NT2/D1 (cell line): ENCODE measurements at regions not wholly inside any gene's neighbourhood (a gene's known extent, or its start where the extent isn't known, plus 50 kb on each side); places are given as distances from the start of the nearest gene placed in this dataset.

ENCODE experiments used
- DNase-seq: peaks from one replicate; pipeline ENCODE4 v3.0.0-alpha.2; 2011; ENCODE audit warnings: low read depth, low spot score
- H3K27me3 ChIP-seq: 2 replicates; pipeline ENCODE4 v1.6.0; 2011; ENCODE audit warnings: mild to moderate bottlenecking; ENCODE audit not compliant: insufficient read length, insufficient read depth
- H3K36me3 ChIP-seq: 2 replicates; pipeline ENCODE4 v1.6.1; 2011; ENCODE audit warnings: mild to moderate bottlenecking, low read length, mixed read lengths; ENCODE audit not compliant: insufficient read depth, insufficient read length
- H3K4me1 ChIP-seq: 2 replicates; pipeline ENCODE4 v1.5.1; 2011; ENCODE audit not compliant: insufficient read depth, insufficient read length
- H3K4me3 ChIP-seq: 2 replicates; pipeline ENCODE4 v1.5.1; 2011; ENCODE audit warnings: low read depth; ENCODE audit not compliant: insufficient read length
- H3K9ac ChIP-seq: 2 replicates; pipeline ENCODE4 v1.6.0; 2011; ENCODE audit warnings: low read depth; ENCODE audit not compliant: insufficient read length
- H3K9me3 ChIP-seq: 2 replicates; pipeline ENCODE4 v1.5.1; 2011; ENCODE audit warnings: mild to moderate bottlenecking, low read length; ENCODE audit not compliant: insufficient read depth
- SUZ12 ChIP-seq: IDR thresholded peaks from 2 replicates; pipeline ENCODE4 v1.6.1; 2011; ENCODE audit not compliant: insufficient read length, insufficient read depth; ENCODE audit errors: extremely low read depth
- YY1 ChIP-seq: IDR thresholded peaks from 2 replicates; pipeline ENCODE4 v1.6.1; 2011; ENCODE audit not compliant: insufficient read length, insufficient read depth
- ZNF274 ChIP-seq: IDR thresholded peaks from 2 replicates; pipeline ENCODE4 v1.6.1; 2011; ENCODE audit warnings: mild to moderate bottlenecking, low read depth, low read length

GRCh38 chr1:96995351-96995750 lies 273.8 kb downstream of the PTBP2 start:
- Histone ChIP-seq H3K36me3 (no peaks in the 10 kb centered on the region), H3K4me1 (no peaks in the 10 kb centered on the region), H3K27me3 (no peaks in the 10 kb centered on the region), H3K9me3 (no peaks in the 10 kb centered on the region), H3K4me3 (no peak overlapping the region), H3K9ac (no peak overlapping the region)
- no peak for DNase-seq
- TF ChIP-seq YY1 (no peak), SUZ12 (no peak), ZNF274 (no peak)

GRCh38 chr1:96996001-96996400 lies 274.4 kb downstream of the PTBP2 start:
- Histone ChIP-seq H3K9ac (no peak overlapping the region), H3K4me1 (no peaks in the 10 kb centered on the region), H3K4me3 (no peak overlapping the region), H3K27me3 (no peaks in the 10 kb centered on the region), H3K36me3 (no peaks in the 10 kb centered on the region), H3K9me3 (no peaks in the 10 kb centered on the region)
- TF ChIP-seq ZNF274 (no peak), YY1 (no peak), SUZ12 (no peak)
- no peak for DNase-seq

GRCh38 chr1:96997717-96998116 lies 276.1 kb downstream of the PTBP2 start:
- Histone ChIP-seq H3K27me3 (no peaks in the 10 kb centered on the region), H3K36me3 (no peaks in the 10 kb centered on the region), H3K4me1 (no peaks in the 10 kb centered on the region), H3K9me3 (no peaks in the 10 kb centered on the region), H3K9ac (no peak overlapping the region), H3K4me3 (no peak overlapping the region)
- TF ChIP-seq YY1 (no peak), ZNF274 (no peak), SUZ12 (no peak)
- no peak for DNase-seq

GRCh38 chr1:96998466-96998865 lies 276.9 kb downstream of the PTBP2 start:
- H3K4me1 ChIP-seq = no peaks in the 10 kb centered on the region
- H3K36me3 ChIP-seq = no peaks in the 10 kb centered on the region
- no peaks in the 10 kb centered on the region for H3K27me3 ChIP-seq
- H3K9me3 ChIP-seq = no peaks in the 10 kb centered on the region
- no peak for DNase-seq
- TF ChIP-seq SUZ12 (no peak), ZNF274 (no peak), YY1 (no peak)
- no peak overlapping the region for H3K9ac ChIP-seq
- no peak overlapping the region for H3K4me3 ChIP-seq

- no peaks in the 10 kb centered on the region for H3K9me3 ChIP-seq
- no peak overlapping the region for H3K9ac ChIP-seq
- TF ChIP-seq ZNF274 (no peak), YY1 (no peak), SUZ12 (no peak)
- no peaks in the 10 kb centered on the region for H3K27me3 ChIP-seq
- H3K36me3 ChIP-seq = no peaks in the 10 kb centered on the region
- DNase-seq = no peak
- no peak overlapping the region for H3K4me3 ChIP-seq
- no peaks in the 10 kb centered on the region for H3K4me1 ChIP-seq
Observed at GRCh38 chr1:96999191-96999590, 277.6 kb downstream of the PTBP2 start.

GRCh38 chr1:97004054-97004453 lies 282.5 kb downstream of the PTBP2 start:
- TF ChIP-seq SUZ12 (no peak), ZNF274 (no peak), YY1 (no peak)
- Histone ChIP-seq H3K9ac (no peak overlapping the region), H3K36me3 (no peaks in the 10 kb centered on the region), H3K4me3 (no peak overlapping the region), H3K9me3 (no peaks in the 10 kb centered on the region), H3K4me1 (no peaks in the 10 kb centered on the region), H3K27me3 (no peaks in the 10 kb centered on the region)
- no peak for DNase-seq

GRCh38 chr1:97004743-97005142 lies 283.2 kb downstream of the PTBP2 start:
- no peaks in the 10 kb centered on the region for H3K9me3 ChIP-seq
- no peak overlapping the region for H3K4me3 ChIP-seq
- no peak overlapping the region for H3K9ac ChIP-seq
- no peaks in the 10 kb centered on the region for H3K36me3 ChIP-seq
- TF ChIP-seq ZNF274 (no peak), YY1 (no peak), SUZ12 (no peak)
- no peaks in the 10 kb centered on the region for H3K27me3 ChIP-seq
- DNase-seq = no peak
- H3K4me1 ChIP-seq = no peaks in the 10 kb centered on the region
